A673 (cell line): ENCODE measurements at regions not wholly inside any gene's neighbourhood (a gene's known extent, or its start where the extent isn't known, plus 50 kb on each side); places are given as distances from the start of the nearest gene placed in this dataset.

ENCODE experiments used
- BruUV-seq: library from RNA; stranded (reverse); fragments of 400-500 nt; replicated peaks from 2 replicates; lab custom pipeline; 2021; lab: Mats Ljungman, UMichigan
- CTCF ChIA-PET: fragments of 300-600 bp; sonication (Branson Sonifier 250); formaldehyde crosslinking; loops from one replicate; lab custom pipeline; 2022; ENCODE audit warnings: antibody characterized with exemption; lab: Charles Lee
- POLR2A ChIA-PET: fragments of 300-600 bp; sonication (Branson Sonifier 250); formaldehyde crosslinking; loops from one replicate; lab custom pipeline; 2022; ENCODE audit warnings: antibody characterized with exemption; ENCODE audit not compliant: low non-redundant PET; lab: Charles Lee
- DNase-seq: peaks from one replicate; pipeline ENCODE4 v3.0.0-alpha.2; 2015; ENCODE audit warnings: low spot score
- H3K27ac ChIP-seq: fragments of 200-600 bp; sonication (generic); 2 replicates; pipeline ENCODE4 v1.5.1; 2016; ENCODE audit warnings: mixed run types, low read depth, mild to moderate bottlenecking, mixed read lengths, antibody characterized with exemption, low read length; ENCODE audit not compliant: poor library complexity, severe bottlenecking
- H3K27me3 ChIP-seq: fragments of 200-600 bp; sonication (generic); replicated peaks from 2 replicates; pipeline ENCODE4 v1.6.1; 2017; ENCODE audit warnings: mixed run types, low read depth, mild to moderate bottlenecking, mixed read lengths, antibody characterized with exemption, low read length; ENCODE audit not compliant: insufficient read depth, poor library complexity
- H3K36me3 ChIP-seq: fragments of 200-600 bp; sonication (generic); 2 replicates; pipeline ENCODE4 v1.6.1; 2016; ENCODE audit warnings: mixed run types, mild to moderate bottlenecking, mixed read lengths, antibody characterized with exemption, low read length; ENCODE audit not compliant: insufficient read depth, poor library complexity, severe bottlenecking
- H3K4me1 ChIP-seq: fragments of 200-600 bp; sonication (generic); 2 replicates; pipeline ENCODE4 v1.6.1; 2017; ENCODE audit warnings: mixed run types, mild to moderate bottlenecking, mixed read lengths, antibody characterized with exemption, low read length; ENCODE audit not compliant: insufficient read depth, poor library complexity, severe bottlenecking
- H3K4me3 ChIP-seq: fragments of 200-600 bp; sonication (generic); 2 replicates; pipeline ENCODE4 v1.5.1; 2016; ENCODE audit warnings: low read depth, mixed run types, mild to moderate bottlenecking, mixed read lengths, low read length; ENCODE audit not compliant: poor library complexity, severe bottlenecking
- H3K9me3 ChIP-seq: fragments of 200-600 bp; sonication (generic); 2 replicates; pipeline ENCODE4 v1.6.1; 2016; ENCODE audit warnings: mixed run types, low read depth, mild to moderate bottlenecking, mixed read lengths, antibody characterized with exemption, low read length; ENCODE audit not compliant: poor library complexity, severe bottlenecking
- CTCF ChIP-seq: fragments of 300-800, 200-600 bp; sonication (generic); conservative IDR thresholded peaks from 2 replicates; pipeline ENCODE4 v1.5.1; 2017; ENCODE audit warnings: low read depth, mild to moderate bottlenecking, antibody characterized with exemption, low read length, moderate library complexity, mixed read lengths
- EZH2 ChIP-seq: fragments of 200-600 bp; sonication (generic); IDR thresholded peaks from 2 replicates; pipeline ENCODE4 v1.6.1; 2017; ENCODE audit warnings: borderline replicate concordance, low read depth, mild to moderate bottlenecking, mixed read lengths, antibody characterized with exemption, low read length; ENCODE audit not compliant: poor library complexity, severe bottlenecking
- intact Hi-C: fragments of 100-400 bp; cut with micrococcal nuclease; formaldehyde crosslinking; loops from one replicate; pipeline ENCODE4 v1.10.0; 2022; ENCODE audit not compliant: unreplicated experiment

- BruUV-seq, result no TSS peak
- Histone ChIP-seq H3K27me3 (no peaks in the 10 kb centered on the region), H3K4me1 (no peaks in the 10 kb centered on the region), H3K9me3 (no peaks in the 10 kb centered on the region), H3K27ac (no peak overlapping the region), H3K36me3 (no peaks in the 10 kb centered on the region), H3K4me3 (no peak overlapping the region)
- TF ChIP-seq CTCF, result no peak
- TF ChIP-seq EZH2, result no peak
- ChIA-PET POLR2A (no interaction called here), CTCF (no interaction called here)
- no peak for DNase-seq
- intact Hi-C loops, result no loop called here
These were observed 160.6 kb downstream of the CAPZA3 start for GRCh38 chr12:18898470-18898869.

GRCh38 chr12:18899162-18899561, 161.2 kb downstream of the CAPZA3 start:
- intact Hi-C loops, result no loop called here
- Histone ChIP-seq H3K27ac (no peak overlapping the region), H3K27me3 (no peaks in the 10 kb centered on the region), H3K4me1 (no peaks in the 10 kb centered on the region), H3K4me3 (no peak overlapping the region), H3K36me3 (no peaks in the 10 kb centered on the region), H3K9me3 (no peaks in the 10 kb centered on the region)
- CTCF ChIA-PET, result no interaction called here
- BruUV-seq, result no TSS peak
- TF ChIP-seq CTCF, result no peak
- no peak for TF ChIP-seq EZH2
- no peak for DNase-seq
- POLR2A ChIA-PET, result no interaction called here

GRCh38 chr12:18899678-18900317, 161.9 kb downstream of the CAPZA3 start:
- no peak for DNase-seq
- no peak for TF ChIP-seq EZH2
- no peak for TF ChIP-seq CTCF
- H3K9me3 ChIP-seq, result no peaks in the 10 kb centered on the region
- no TSS peak for BruUV-seq
- H3K4me3 ChIP-seq, result no peak overlapping the region
- H3K36me3 ChIP-seq, result no peaks in the 10 kb centered on the region
- intact Hi-C loops, result no loop called here
- no peak overlapping the region for H3K27ac ChIP-seq
- H3K27me3 ChIP-seq, result no peaks in the 10 kb centered on the region
- no peaks in the 10 kb centered on the region for H3K4me1 ChIP-seq
- CTCF ChIA-PET, result no interaction called here
- POLR2A ChIA-PET, result no interaction called here
